Dedifferentiated amniotic fluid mesenchymal stem cell (primary cell): ENCODE measurements at regions not wholly inside any gene's neighbourhood (a gene's known extent, or its start where the extent isn't known, plus 50 kb on each side); places are given as distances from the start of the nearest gene placed in this dataset.

Experiments used
- DNase-seq: peaks from one replicate; pipeline ENCODE4 v3.0.0-alpha.2; 2016; ENCODE audit errors: extremely low spot score

GRCh38 chr3:127458696-127459604 lies 131.6 kb downstream of the TPRA1 start:
- no peak for DNase-seq

- no peak for DNase-seq
Observed at GRCh38 chr3:127457546-127458145, 132.9 kb downstream of the TPRA1 start.

GRCh38 chr3:127457094-127457475 lies 133.4 kb downstream of the TPRA1 start:
- DNase-seq, result no peak

GRCh38 chr3:127456471-127457093 lies 134.0 kb downstream of the TPRA1 start:
- no peak for DNase-seq

GRCh38 chr3:127455541-127456450 lies 134.7 kb downstream of the TPRA1 start:
- DNase-seq, result peak; percentile 24

GRCh38 chr3:127454968-127455367 lies 135.6 kb downstream of the TPRA1 start:
- no peak for DNase-seq

GRCh38 chr3:127454051-127454450 lies 136.5 kb downstream of the TPRA1 start:
- DNase-seq, result no peak

- DNase-seq, result no peak
Observed at GRCh38 chr3:127452321-127452821, 138.2 kb downstream of the TPRA1 start.

- no peak for DNase-seq
Observed at GRCh38 chr3:127451321-127451720, 139.2 kb downstream of the TPRA1 start.

- no peak for DNase-seq
Observed at GRCh38 chr3:127450331-127450730, 140.2 kb downstream of the TPRA1 start.

- DNase-seq, result no peak
Observed at GRCh38 chr3:127449486-127450212, 140.9 kb downstream of the TPRA1 start.

GRCh38 chr3:127448671-127449070 lies 141.9 kb downstream of the TPRA1 start:
- DNase-seq, result no peak

- no peak for DNase-seq
Observed at GRCh38 chr3:127448161-127448561, 142.4 kb downstream of the TPRA1 start.

- no peak for DNase-seq
Observed at GRCh38 chr3:127446756-127447155, 143.8 kb downstream of the TPRA1 start.

GRCh38 chr3:127445581-127446343 lies 144.8 kb downstream of the TPRA1 start:
- DNase-seq, result no peak

- no peak for DNase-seq
Observed at GRCh38 chr3:127444761-127445160, 145.8 kb downstream of the TPRA1 start.

GRCh38 chr3:127443581-127444375 lies 146.8 kb downstream of the TPRA1 start:
- no peak for DNase-seq

GRCh38 chr3:127442506-127442905 lies 148.0 kb downstream of the TPRA1 start:
- DNase-seq, result no peak

- no peak for DNase-seq
Observed at GRCh38 chr3:127441764-127442163, 148.8 kb downstream of the TPRA1 start.
